Neural progenitor cell (in vitro differentiated cells): ENCODE measurements at regions not wholly inside any gene's neighbourhood (a gene's known extent, or its start where the extent isn't known, plus 50 kb on each side); places are given as distances from the start of the nearest gene placed in this dataset.

Source experiments
- DNase-seq: peaks from one replicate; pipeline ENCODE4 v3.0.0-alpha.2; 2016; ENCODE audit warnings: low spot score
- H2AFZ ChIP-seq: fragments of 200-600 bp; sonication (generic); replicated peaks from 2 replicates; pipeline ENCODE4 v1.6.1; 2016; ENCODE audit warnings: antibody characterized with exemption
- H3F3A ChIP-seq: fragments of 200-600 bp; sonication (generic); 2 replicates; pipeline ENCODE4 v1.6.1; 2016; ENCODE audit warnings: antibody characterized with exemption, low read depth
- H3K27ac ChIP-seq: fragments of 200-600 bp; sonication (generic); 2 replicates; pipeline ENCODE4 v1.5.1; 2016; ENCODE audit warnings: mild to moderate bottlenecking
- H3K27me3 ChIP-seq: fragments of 200-600 bp; sonication (generic); 2 replicates; pipeline ENCODE4 v1.6.1; 2016; ENCODE audit warnings: mild to moderate bottlenecking, moderate library complexity
- H3K36me3 ChIP-seq: fragments of 200-600 bp; sonication (generic); 2 replicates; pipeline ENCODE4 v1.5.1; 2016
- H3K4me1 ChIP-seq: fragments of 200-600 bp; sonication (generic); 2 replicates; pipeline ENCODE4 v1.6.1; 2016; ENCODE audit warnings: mixed run types
- H3K4me2 ChIP-seq: fragments of 200-600 bp; sonication (generic); 2 replicates; pipeline ENCODE4 v1.6.1; 2016
- H3K4me3 ChIP-seq: fragments of 200-600 bp; sonication (generic); 2 replicates; pipeline ENCODE4 v1.5.1; 2016
- H3K79me2 ChIP-seq: fragments of 200-600 bp; sonication (generic); 2 replicates; pipeline ENCODE4 v1.6.1; 2016; ENCODE audit warnings: low read depth
- H3K9ac ChIP-seq: fragments of 200-600 bp; sonication (generic); 2 replicates; pipeline ENCODE4 v1.6.1; 2016
- H3K9me3 ChIP-seq: fragments of 200-600 bp; sonication (generic); 2 replicates; pipeline ENCODE4 v1.5.1; 2016; ENCODE audit warnings: low read depth
- H4K20me1 ChIP-seq: fragments of 200-600 bp; sonication (generic); 2 replicates; pipeline ENCODE4 v1.6.1; 2016; ENCODE audit warnings: low read depth
- H3K27ac Mint-ChIP-seq: 3 replicates; pipeline ENCODE4 v1.8.0; 2021; ENCODE audit warnings: mixed read lengths
- H3K27me3 Mint-ChIP-seq: 2 replicates; pipeline ENCODE4 v1.8.0; 2022; ENCODE audit warnings: low read depth, mild to moderate bottlenecking, inconsistent platforms, moderate library complexity, mixed read lengths; ENCODE audit not compliant: insufficient read depth
- H3K36me3 Mint-ChIP-seq: 3 replicates; pipeline ENCODE4 v1.8.0; 2021; ENCODE audit warnings: mixed read lengths
- H3K4me1 Mint-ChIP-seq: 3 replicates; pipeline ENCODE4 v1.8.0; 2021; ENCODE audit warnings: mixed read lengths
- H3K4me3 Mint-ChIP-seq: 3 replicates; pipeline ENCODE4 v1.8.0; 2021; ENCODE audit warnings: mild to moderate bottlenecking, moderate library complexity, mixed read lengths
- H3K9me3 Mint-ChIP-seq: 3 replicates; pipeline ENCODE4 v1.8.0; 2020; ENCODE audit warnings: mixed read lengths
- EZH2 ChIP-seq: fragments of 200-600 bp; sonication (generic); IDR thresholded peaks from 2 replicates; pipeline ENCODE4 v1.6.1; 2017; ENCODE audit warnings: antibody characterized with exemption, mild to moderate bottlenecking, moderate library complexity
- EZH2phosphoT487 ChIP-seq: fragments of 200-600 bp; sonication (generic); IDR thresholded peaks from 2 replicates; pipeline ENCODE4 v1.6.1; 2017; ENCODE audit warnings: antibody characterized with exemption
- TF ChIP-seq, protein P1 (sequence below): fragments of 200-600 bp; sonication (generic); IDR thresholded peaks from 2 replicates; pipeline ENCODE4 v1.5.1; 2017; ENCODE audit warnings: antibody characterized with exemption, mild to moderate bottlenecking

DNA sequence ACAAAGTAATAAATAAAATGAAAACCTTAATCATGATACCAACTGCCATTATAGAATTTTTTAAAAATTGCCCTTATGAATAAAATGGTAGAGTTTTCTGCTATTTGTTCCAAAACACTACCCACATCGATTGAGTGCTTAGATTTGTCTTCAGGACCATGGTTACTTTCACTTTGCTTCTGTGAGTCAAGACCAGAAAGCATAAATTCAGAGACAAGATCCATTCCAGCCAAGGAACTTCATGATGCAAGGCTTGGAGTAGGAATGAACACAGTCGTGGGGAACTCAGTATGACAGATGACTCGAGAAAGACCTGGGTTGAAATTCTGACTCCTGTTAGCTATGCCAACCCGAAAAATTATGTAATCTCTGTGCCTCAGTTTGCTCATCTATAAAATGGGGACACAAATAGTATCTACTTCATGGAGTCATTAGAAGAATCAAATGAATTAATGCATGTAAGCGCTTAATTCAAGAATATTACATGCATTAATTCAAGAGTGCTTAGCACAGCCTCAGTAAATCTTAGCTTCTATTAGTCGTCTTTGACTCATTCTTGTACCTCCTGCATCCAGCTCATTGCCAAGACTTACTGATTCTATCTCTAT lies 72.5 kb upstream of the MYLIP start:
- H3K4me2 ChIP-seq, result no peak overlapping the region
- no peaks in the 10 kb centered on the region for H4K20me1 ChIP-seq
- Mint-ChIP-seq H3K4me3 (no peak overlapping the region), H3K4me1 (peaks cover 5% of the 10 kb centered on the region), H3K9me3 (no peaks in the 10 kb centered on the region), H3K27ac (no peak overlapping the region), H3K27me3 (peaks cover 5% of the 10 kb centered on the region), H3K36me3 (peaks cover 2% of the 10 kb centered on the region)
- H3K79me2 ChIP-seq, result no peaks in the 10 kb centered on the region
- H3F3A ChIP-seq, result no peaks in the 10 kb centered on the region
- H2AFZ ChIP-seq, result no peak overlapping the region
- H3K9me3 ChIP-seq, result no peaks in the 10 kb centered on the region
- no peak overlapping the region for H3K9ac ChIP-seq
- H3K36me3 ChIP-seq, result no peaks in the 10 kb centered on the region
- no peak for TF ChIP-seq EZH2
- TF ChIP-seq EZH2phosphoT487, result no peak
- TF ChIP-seq, protein P1, sequence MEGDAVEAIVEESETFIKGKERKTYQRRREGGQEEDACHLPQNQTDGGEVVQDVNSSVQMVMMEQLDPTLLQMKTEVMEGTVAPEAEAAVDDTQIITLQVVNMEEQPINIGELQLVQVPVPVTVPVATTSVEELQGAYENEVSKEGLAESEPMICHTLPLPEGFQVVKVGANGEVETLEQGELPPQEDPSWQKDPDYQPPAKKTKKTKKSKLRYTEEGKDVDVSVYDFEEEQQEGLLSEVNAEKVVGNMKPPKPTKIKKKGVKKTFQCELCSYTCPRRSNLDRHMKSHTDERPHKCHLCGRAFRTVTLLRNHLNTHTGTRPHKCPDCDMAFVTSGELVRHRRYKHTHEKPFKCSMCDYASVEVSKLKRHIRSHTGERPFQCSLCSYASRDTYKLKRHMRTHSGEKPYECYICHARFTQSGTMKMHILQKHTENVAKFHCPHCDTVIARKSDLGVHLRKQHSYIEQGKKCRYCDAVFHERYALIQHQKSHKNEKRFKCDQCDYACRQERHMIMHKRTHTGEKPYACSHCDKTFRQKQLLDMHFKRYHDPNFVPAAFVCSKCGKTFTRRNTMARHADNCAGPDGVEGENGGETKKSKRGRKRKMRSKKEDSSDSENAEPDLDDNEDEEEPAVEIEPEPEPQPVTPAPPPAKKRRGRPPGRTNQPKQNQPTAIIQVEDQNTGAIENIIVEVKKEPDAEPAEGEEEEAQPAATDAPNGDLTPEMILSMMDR, result no peak
- H3K4me3 ChIP-seq, result no peak overlapping the region
- no peak overlapping the region for H3K27ac ChIP-seq
- H3K4me1 ChIP-seq, result no peaks in the 10 kb centered on the region
- H3K27me3 ChIP-seq, result no peaks in the 10 kb centered on the region
- no peak for DNase-seq

GRCh38 chr6:16055852-16056251 lies 73.0 kb upstream of the MYLIP start:
- TF ChIP-seq EZH2phosphoT487 (no peak), EZH2 (no peak)
- TF ChIP-seq, protein P1, result no peak
- H3K9me3 ChIP-seq, result no peaks in the 10 kb centered on the region
- H3K27ac ChIP-seq, result no peak overlapping the region
- H3K27me3 ChIP-seq, result no peaks in the 10 kb centered on the region
- H2AFZ ChIP-seq, result peak overlapping the region; percentile 1
- Mint-ChIP-seq H3K4me1 (peaks cover 5% of the 10 kb centered on the region), H3K4me3 (no peak overlapping the region), H3K27ac (peak overlapping the region; percentile 79), H3K27me3 (peaks cover 5% of the 10 kb centered on the region), H3K36me3 (peaks cover 2% of the 10 kb centered on the region), H3K9me3 (no peaks in the 10 kb centered on the region)
- no peaks in the 10 kb centered on the region for H4K20me1 ChIP-seq
- no peak overlapping the region for H3K4me3 ChIP-seq
- DNase-seq, result no peak
- no peak overlapping the region for H3K9ac ChIP-seq
- H3K4me2 ChIP-seq, result no peak overlapping the region
- H3K79me2 ChIP-seq, result no peaks in the 10 kb centered on the region
- H3K4me1 ChIP-seq, result no peaks in the 10 kb centered on the region
- H3K36me3 ChIP-seq, result no peaks in the 10 kb centered on the region
- H3F3A ChIP-seq, result no peaks in the 10 kb centered on the region

GRCh38 chr6:16049168-16049567 lies 79.7 kb upstream of the MYLIP start:
- Histone ChIP-seq H3K79me2 (no peaks in the 10 kb centered on the region), H3K9ac (no peak overlapping the region), H3K4me3 (no peak overlapping the region), H3K36me3 (no peaks in the 10 kb centered on the region), H3K9me3 (no peaks in the 10 kb centered on the region), H3K4me1 (no peaks in the 10 kb centered on the region), H3K27ac (no peak overlapping the region), H3F3A (no peaks in the 10 kb centered on the region), H3K27me3 (no peaks in the 10 kb centered on the region), H4K20me1 (no peaks in the 10 kb centered on the region), H3K4me2 (no peak overlapping the region), H2AFZ (no peak overlapping the region)
- Mint-ChIP-seq H3K36me3 (no peaks in the 10 kb centered on the region), H3K4me3 (no peak overlapping the region), H3K27ac (no peak overlapping the region), H3K4me1 (no peaks in the 10 kb centered on the region), H3K9me3 (no peaks in the 10 kb centered on the region), H3K27me3 (peaks cover 4% of the 10 kb centered on the region)
- no peak for DNase-seq
- TF ChIP-seq, protein P1, result no peak
- TF ChIP-seq EZH2phosphoT487, result no peak
- TF ChIP-seq EZH2, result no peak
